ENCODE measurements at regions not wholly inside any gene's neighbourhood (a gene's known extent, or its start where the extent isn't known, plus 50 kb on each side); places are given as distances from the start of the nearest gene placed in this dataset.

GRCh38 chr11:70745941-70746340, 347.6 kb downstream of the CTTN start:
- TF ChIP-seq CTCF (IDR thresholded peaks at IDR 0.05) (no peak), ZFX (IDR thresholded peaks at IDR 0.05; ENCODE audit: borderline replicate concordance) (no peak)
